ENCODE measurements at regions not wholly inside any gene's neighbourhood (a gene's known extent, or its start where the extent isn't known, plus 50 kb on each side); places are given as distances from the start of the nearest gene placed in this dataset.

DNA sequence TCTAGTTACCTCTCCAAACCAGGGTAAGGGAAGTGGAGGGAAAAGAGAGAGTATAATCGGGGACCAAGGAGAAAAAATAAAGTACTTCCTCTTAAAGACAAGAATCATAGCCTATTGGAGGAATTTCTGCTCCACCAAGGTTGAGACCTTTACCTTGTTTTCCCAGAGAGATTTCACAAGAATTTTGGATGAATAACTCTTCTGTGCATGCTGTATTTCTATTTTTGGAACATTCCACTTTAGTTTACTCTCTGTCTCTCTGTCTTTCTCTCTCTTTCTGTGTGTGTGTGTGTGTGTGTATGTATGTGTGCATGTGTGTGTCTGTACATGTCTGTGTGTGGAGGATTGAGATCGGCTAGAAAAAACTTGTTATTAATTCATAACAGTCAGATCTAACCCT, 318.4 kb upstream of the RGS18 start:
- no peak overlapping the region for H3K27ac Mint-ChIP-seq
- H3K9me3 Mint-ChIP-seq (ENCODE audit: low read depth): no peaks in the 10 kb centered on the region
- DNase-seq (ENCODE audit: low spot score, unreplicated experiment): no peak
- TF ChIP-seq, protein P1, sequence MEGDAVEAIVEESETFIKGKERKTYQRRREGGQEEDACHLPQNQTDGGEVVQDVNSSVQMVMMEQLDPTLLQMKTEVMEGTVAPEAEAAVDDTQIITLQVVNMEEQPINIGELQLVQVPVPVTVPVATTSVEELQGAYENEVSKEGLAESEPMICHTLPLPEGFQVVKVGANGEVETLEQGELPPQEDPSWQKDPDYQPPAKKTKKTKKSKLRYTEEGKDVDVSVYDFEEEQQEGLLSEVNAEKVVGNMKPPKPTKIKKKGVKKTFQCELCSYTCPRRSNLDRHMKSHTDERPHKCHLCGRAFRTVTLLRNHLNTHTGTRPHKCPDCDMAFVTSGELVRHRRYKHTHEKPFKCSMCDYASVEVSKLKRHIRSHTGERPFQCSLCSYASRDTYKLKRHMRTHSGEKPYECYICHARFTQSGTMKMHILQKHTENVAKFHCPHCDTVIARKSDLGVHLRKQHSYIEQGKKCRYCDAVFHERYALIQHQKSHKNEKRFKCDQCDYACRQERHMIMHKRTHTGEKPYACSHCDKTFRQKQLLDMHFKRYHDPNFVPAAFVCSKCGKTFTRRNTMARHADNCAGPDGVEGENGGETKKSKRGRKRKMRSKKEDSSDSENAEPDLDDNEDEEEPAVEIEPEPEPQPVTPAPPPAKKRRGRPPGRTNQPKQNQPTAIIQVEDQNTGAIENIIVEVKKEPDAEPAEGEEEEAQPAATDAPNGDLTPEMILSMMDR (IDR thresholded peaks at IDR 0.05; ENCODE audit: unreplicated experiment): no peak
- peaks cover 5% of the 10 kb centered on the region for H3K4me1 Mint-ChIP-seq (ENCODE audit: low read depth)
- H3K4me3 Mint-ChIP-seq (ENCODE audit: low read depth): no peak overlapping the region
- H3K27me3 Mint-ChIP-seq: no peaks in the 10 kb centered on the region
- no peaks in the 10 kb centered on the region for H3K36me3 Mint-ChIP-seq (ENCODE audit: insufficient read depth)

DNA sequence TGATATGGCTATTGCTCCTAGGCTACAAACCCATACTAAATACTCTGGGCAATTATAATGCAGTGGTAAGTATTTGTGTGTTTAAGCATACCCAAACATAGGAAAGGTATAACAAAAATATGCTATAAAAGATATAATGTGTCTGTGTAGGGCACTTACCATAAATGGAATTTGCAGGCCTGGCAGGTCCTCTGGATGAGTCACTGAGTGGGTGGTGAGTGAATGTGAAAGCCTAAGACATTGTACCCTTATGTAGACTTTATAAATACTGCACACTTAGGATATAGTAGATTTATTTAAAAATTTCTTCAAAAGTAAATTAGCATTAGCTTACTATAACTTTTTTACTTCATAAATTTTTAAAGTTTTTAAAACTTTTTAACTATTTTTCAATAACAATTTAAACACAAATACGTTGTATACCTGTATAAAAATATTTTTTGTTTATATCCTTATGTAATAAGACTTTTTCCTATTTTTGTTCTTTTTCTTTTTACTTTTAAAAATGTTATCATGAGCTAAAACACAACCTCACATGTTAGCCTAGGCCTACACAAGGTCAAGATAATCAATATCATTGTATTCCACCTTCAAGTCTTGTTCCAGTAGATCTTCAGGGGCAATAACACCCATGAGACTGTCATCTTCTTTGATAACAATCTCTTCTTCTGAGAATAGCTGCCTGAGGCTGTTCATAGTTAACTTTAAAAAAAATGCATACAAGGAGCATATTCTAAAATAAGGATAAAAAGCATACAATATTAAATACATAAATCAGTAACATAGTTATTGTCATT, 306.3 kb upstream of the RGS18 start:
- Mint-ChIP-seq H3K27me3 (no peaks in the 10 kb centered on the region), H3K36me3 (ENCODE audit: insufficient read depth) (no peaks in the 10 kb centered on the region), H3K9me3 (ENCODE audit: low read depth) (no peaks in the 10 kb centered on the region), H3K4me1 (ENCODE audit: low read depth) (peaks cover 4% of the 10 kb centered on the region), H3K27ac (no peak overlapping the region), H3K4me3 (ENCODE audit: low read depth) (no peak overlapping the region)
- TF ChIP-seq, protein P1 (IDR thresholded peaks at IDR 0.05; ENCODE audit: unreplicated experiment): no peak
- DNase-seq (ENCODE audit: low spot score, unreplicated experiment): no peak

DNA sequence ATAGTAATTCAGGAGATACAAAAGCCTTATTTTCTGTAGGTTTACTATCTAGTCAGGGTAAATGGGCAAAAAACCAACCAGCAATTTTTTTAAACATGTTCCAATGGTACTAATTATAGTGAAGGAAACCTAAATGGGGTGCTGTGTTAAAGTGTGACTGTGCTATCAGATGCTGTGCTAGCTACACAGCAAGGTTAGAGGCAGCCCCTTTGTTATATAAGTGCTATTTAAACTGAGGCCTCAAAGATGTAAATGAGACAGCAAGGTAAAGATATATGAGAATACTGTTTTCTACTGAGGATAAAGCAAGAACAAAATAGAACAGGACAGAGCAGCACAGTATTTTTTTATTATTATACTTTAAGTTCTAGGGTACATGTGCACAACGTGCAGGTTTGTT, 305.4 kb upstream of the RGS18 start:
- DNase-seq (ENCODE audit: low spot score, unreplicated experiment): no peak
- Mint-ChIP-seq H3K4me3 (ENCODE audit: low read depth) (no peak overlapping the region), H3K36me3 (ENCODE audit: insufficient read depth) (no peaks in the 10 kb centered on the region), H3K9me3 (ENCODE audit: low read depth) (no peaks in the 10 kb centered on the region), H3K4me1 (ENCODE audit: low read depth) (peaks cover 4% of the 10 kb centered on the region), H3K27ac (no peak overlapping the region), H3K27me3 (no peaks in the 10 kb centered on the region)
- TF ChIP-seq, protein P1 (IDR thresholded peaks at IDR 0.05; ENCODE audit: unreplicated experiment): no peak

- no peak for DNase-seq (ENCODE audit: low spot score, unreplicated experiment)
- Mint-ChIP-seq H3K36me3 (ENCODE audit: insufficient read depth) (no peaks in the 10 kb centered on the region), H3K4me1 (ENCODE audit: low read depth) (peaks cover 4% of the 10 kb centered on the region), H3K27ac (no peak overlapping the region), H3K9me3 (ENCODE audit: low read depth) (peaks cover 6% of the 10 kb centered on the region), H3K4me3 (ENCODE audit: low read depth) (no peak overlapping the region), H3K27me3 (no peaks in the 10 kb centered on the region)
- TF ChIP-seq, protein P1 (IDR thresholded peaks at IDR 0.05; ENCODE audit: unreplicated experiment): no peak
Observed at GRCh38 chr1:191857600-191857999, 300.7 kb upstream of the RGS18 start.

DNA sequence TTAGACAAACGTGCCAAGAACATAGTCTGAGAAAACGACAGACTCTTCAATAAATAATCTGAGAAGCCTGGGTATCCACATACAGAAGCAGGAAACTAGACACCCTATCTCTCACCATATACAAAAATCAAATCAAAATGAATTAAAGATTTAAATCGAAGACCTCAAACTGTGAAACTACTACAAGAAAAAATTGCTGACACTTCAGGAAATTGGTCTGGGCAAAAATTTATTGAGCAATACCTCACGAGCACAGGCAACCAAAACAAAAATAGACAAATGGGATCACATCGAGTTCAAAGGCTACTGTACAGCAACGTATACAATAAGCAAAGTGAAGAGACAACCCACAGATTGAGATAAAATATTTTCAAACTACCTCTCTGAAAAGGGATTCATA, 292.8 kb upstream of the RGS18 start:
- Mint-ChIP-seq H3K4me1 (ENCODE audit: low read depth) (no peaks in the 10 kb centered on the region), H3K27me3 (no peaks in the 10 kb centered on the region), H3K9me3 (ENCODE audit: low read depth) (peaks cover 10% of the 10 kb centered on the region), H3K36me3 (ENCODE audit: insufficient read depth) (no peaks in the 10 kb centered on the region), H3K27ac (no peak overlapping the region), H3K4me3 (ENCODE audit: low read depth) (no peak overlapping the region)
- TF ChIP-seq, protein P1 (IDR thresholded peaks at IDR 0.05; ENCODE audit: unreplicated experiment): no peak
- DNase-seq (ENCODE audit: low spot score, unreplicated experiment): no peak

Data from progenitor cell of endocrine pancreas (in vitro differentiated cells).